Mucosa of descending colon (tissue), 3 donors: ENCODE measurements at regions not wholly inside any gene's neighbourhood (a gene's known extent, or its start where the extent isn't known, plus 50 kb on each side); places are given as distances from the start of the nearest gene placed in this dataset.

Experiments
- ATAC-seq: fragments of 200-7000 bp; cut with Tn5 transposase; one replicate; pipeline ENCODE4 v1.9.1; 2020; ENCODE audit warnings: mild to moderate bottlenecking, moderate library complexity
- DNase-seq, 3 donors: peaks; one replicate each; pipeline ENCODE4 v3.0.0-alpha.2; 2020
- H3K36me3 ChIP-seq: fragments of 200-600 bp; one replicate; pipeline ENCODE4 v1.8.0; 2021; ENCODE audit warnings: low read depth, mild to moderate bottlenecking
- H3K4me1 ChIP-seq: fragments of 200-600 bp; one replicate; pipeline ENCODE4 v1.8.0; 2021; ENCODE audit warnings: low read depth, mild to moderate bottlenecking
- H3K4me3 ChIP-seq: fragments of 200-600 bp; one replicate; pipeline ENCODE4 v1.8.0; 2021; ENCODE audit warnings: mild to moderate bottlenecking
- H3K9me3 ChIP-seq: fragments of 200-600 bp; one replicate; pipeline ENCODE4 v1.8.0; 2021; ENCODE audit warnings: mild to moderate bottlenecking
- CTCF ChIP-seq: fragments of 200-600 bp; IDR thresholded peaks from one replicate; pipeline ENCODE4 v1.8.0; 2022; ENCODE audit warnings: antibody characterized with exemption, mild to moderate bottlenecking
- intact Hi-C, 2 donors: fragments of 100-400 bp; cut with DNase I in 1 of 2; cut with micrococcal nuclease in 1 of 2; formaldehyde crosslinking; loops; one replicate each; pipeline versions ENCODE4 v1.11.0 to v1.11.1; 2022; cut with DNase I, micrococcal nuclease
- donor health status: DM: no; HTN: no; CAD: no; lungs with moderate emphysema.
- donor health status: DM: no; HTN: no; CAD: no.
- donor health status: DM: no; HTN: yes; CAD: no.

GRCh38 chr22:47381240-47381639, 618.8 kb downstream of the TBC1D22A start:
- Histone ChIP-seq H3K36me3 (no peaks in the 10 kb centered on the region), H3K4me3 (no peak overlapping the region), H3K9me3 (no peaks in the 10 kb centered on the region), H3K4me1 (no peaks in the 10 kb centered on the region)
- ATAC-seq (no peak), DNase-seq (no peak)
- TF ChIP-seq CTCF: no peak
- intact Hi-C loops: no loop called here

GRCh38 chr22:47380692-47381091, 618.2 kb downstream of the TBC1D22A start:
- no peaks in the 10 kb centered on the region for H3K9me3 ChIP-seq
- no peaks in the 10 kb centered on the region for H3K4me1 ChIP-seq
- no peak overlapping the region for H3K4me3 ChIP-seq
- DNase-seq (no peak), ATAC-seq (no peak)
- TF ChIP-seq CTCF: no peak
- no peaks in the 10 kb centered on the region for H3K36me3 ChIP-seq
- intact Hi-C loops: no loop called here

- Histone ChIP-seq H3K36me3 (no peaks in the 10 kb centered on the region), H3K4me3 (no peak overlapping the region), H3K9me3 (no peaks in the 10 kb centered on the region), H3K4me1 (no peaks in the 10 kb centered on the region)
- DNase-seq: no peak
- no peak for ATAC-seq
- intact Hi-C loops: no loop called here
- TF ChIP-seq CTCF: no peak
Observed at GRCh38 chr22:47379037-47379436, 616.6 kb downstream of the TBC1D22A start.

GRCh38 chr22:47377926-47378560, 615.6 kb downstream of the TBC1D22A start:
- no peak overlapping the region for H3K4me3 ChIP-seq
- TF ChIP-seq CTCF: no peak
- intact Hi-C loops: no loop called here
- ATAC-seq (no peak), DNase-seq (no peak)
- no peaks in the 10 kb centered on the region for H3K4me1 ChIP-seq
- H3K36me3 ChIP-seq: no peaks in the 10 kb centered on the region
- no peaks in the 10 kb centered on the region for H3K9me3 ChIP-seq

- ATAC-seq (no peak), DNase-seq (no peak)
- TF ChIP-seq CTCF: no peak
- no peaks in the 10 kb centered on the region for H3K9me3 ChIP-seq
- no peaks in the 10 kb centered on the region for H3K4me1 ChIP-seq
- no peak overlapping the region for H3K4me3 ChIP-seq
- intact Hi-C loops: no loop called here
- no peaks in the 10 kb centered on the region for H3K36me3 ChIP-seq
Observed at GRCh38 chr22:47376901-47377505, 614.6 kb downstream of the TBC1D22A start.
